NCI-H1092 (cell line): ENCODE measurements at regions not wholly inside any gene's neighbourhood (a gene's known extent, or its start where the extent isn't known, plus 50 kb on each side); places are given as distances from the start of the nearest gene placed in this dataset.

Source experiments
- DNase-seq: peaks from one replicate; lab custom pipeline; 2025; lab: John Stamatoyannopoulos, UW

DNA sequence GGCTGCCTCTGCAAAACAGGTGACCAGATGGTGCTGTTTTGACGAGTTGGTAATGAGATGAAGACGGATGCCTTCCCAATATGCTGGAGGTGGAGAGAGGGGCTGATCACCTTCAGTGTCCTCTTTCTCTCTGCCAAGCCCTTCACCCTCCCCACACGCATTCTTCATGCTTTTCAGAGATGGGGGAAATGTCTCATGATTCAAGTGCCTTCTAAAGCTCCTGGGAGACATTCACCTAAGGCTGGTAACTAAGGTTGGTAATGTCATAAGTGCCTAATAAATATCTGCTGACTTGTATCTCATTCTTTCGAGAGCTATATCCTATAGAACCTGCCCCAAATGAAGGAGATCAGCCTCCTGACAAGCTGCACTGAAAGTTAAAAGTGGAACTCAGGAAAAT lies 86.2 kb upstream of the MBNL2 start:
- DNase-seq = no peak

DNA sequence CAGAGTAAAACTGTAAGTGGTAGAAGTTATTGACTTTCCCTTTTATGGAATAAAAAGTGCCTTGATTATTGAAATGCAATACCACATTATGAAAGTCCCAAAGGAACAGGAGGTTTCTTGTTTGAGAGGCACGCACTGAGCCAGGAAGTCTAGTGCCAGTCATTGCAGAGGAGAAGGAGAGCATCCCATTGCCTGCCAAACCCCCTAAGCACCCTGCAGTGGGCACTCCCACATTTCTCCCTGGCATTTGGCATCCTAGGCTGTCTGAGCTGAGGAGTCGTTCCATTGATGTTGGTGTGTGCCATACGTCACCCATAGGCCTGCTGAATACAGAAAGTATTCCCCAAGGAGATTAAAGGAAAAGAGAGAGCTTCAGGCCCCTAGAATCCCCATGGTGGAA lies 85.7 kb upstream of the MBNL2 start:
- no peak for DNase-seq

DNA sequence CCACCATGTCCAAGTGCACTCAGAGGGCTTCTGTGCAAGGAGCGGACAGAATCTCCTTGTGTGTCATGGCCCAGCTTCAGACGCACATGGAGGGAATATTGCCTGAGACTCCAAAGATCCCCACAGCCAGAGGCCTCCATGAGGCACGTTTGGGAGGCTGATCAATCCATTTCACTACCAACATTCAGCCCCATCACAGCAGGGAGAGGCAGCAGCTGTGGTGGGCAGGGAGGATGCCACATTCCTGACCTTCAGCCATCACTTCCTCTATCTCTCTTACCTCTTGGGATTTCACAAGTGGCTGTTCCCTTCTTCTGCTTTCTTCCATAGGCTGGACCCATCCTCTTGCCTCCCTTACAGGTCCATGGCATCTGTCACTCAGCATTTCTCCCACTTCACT lies 82.4 kb upstream of the MBNL2 start:
- no peak for DNase-seq

DNA sequence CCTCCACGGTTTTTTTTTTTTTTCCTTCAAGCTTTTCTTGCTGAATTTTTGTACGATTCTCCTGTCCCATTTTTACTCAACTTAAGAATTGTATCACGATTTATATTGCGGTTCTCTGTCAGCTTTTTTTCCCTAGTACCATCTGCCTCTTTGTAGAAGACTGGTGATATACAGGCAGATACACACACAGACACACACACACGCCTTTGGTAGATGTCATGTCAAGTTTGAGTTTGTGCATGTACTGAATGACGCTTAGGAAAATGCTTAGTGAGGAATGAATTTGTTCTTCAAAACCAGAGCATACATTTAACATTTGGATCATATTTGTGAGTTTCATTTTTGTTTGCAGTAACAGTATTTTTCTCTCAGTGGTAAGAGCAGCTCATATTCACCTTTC lies 82.0 kb upstream of the MBNL2 start:
- DNase-seq = no peak

DNA sequence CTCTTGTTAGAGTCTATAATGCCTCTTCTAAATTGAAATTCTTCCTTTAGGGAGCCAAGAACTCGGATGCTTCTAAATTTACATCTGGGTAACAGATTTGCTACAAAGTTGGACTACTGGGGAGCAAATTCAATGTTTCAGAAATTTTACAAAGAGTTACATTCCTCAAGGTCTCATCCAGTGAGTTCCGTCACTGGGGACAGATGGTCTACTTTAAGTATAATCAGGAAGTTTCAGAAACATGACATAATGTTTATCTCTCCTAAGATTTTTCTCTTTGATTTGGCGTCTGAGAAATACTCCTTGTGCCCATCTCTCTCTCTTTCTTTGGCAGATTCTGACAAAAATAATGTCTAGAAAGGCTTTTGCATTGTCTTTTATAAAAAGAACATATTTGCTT lies 81.5 kb upstream of the MBNL2 start:
- DNase-seq = no peak

DNA sequence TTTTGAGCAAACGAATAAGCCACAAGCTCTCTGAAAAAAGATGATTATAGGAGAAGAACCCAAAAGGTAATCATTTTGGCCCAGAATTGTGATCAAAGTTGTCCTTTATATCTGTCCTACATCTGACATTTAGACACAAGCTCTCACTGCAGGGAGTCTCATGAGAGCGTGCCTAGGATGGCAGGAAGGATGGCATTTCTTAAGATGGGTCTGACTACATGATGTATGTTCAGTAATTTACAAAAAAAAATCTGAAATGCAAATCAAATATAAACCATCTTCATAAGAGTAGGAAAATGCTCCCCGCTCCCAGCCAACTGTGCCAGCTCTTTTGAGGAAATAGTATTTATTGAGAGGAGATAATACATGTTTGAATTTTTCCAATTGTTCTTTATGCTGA lies 81.0 kb upstream of the MBNL2 start:
- DNase-seq = no peak

DNA sequence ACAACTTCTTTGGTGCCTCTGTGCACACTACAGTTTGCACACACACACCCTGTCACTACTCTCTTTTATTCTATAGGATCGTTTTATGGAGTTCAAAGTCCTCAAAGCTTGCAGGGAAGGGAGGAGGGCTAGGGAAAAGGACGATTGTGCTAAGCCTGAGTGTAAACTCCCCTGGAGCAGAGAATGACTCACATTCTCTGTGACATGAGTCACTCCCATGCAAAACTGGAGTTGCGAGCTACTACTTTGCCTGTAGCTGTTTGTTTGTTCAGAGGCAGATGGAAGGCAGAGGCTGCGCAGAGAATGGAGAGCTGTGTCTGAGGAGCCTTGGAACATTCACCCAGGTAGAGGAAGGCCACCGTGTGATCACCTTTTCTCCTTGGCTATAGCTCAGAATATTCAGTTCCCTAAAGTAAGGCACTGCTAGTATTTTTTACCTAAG lies 80.5 kb upstream of the MBNL2 start:
- DNase-seq = no peak

DNA sequence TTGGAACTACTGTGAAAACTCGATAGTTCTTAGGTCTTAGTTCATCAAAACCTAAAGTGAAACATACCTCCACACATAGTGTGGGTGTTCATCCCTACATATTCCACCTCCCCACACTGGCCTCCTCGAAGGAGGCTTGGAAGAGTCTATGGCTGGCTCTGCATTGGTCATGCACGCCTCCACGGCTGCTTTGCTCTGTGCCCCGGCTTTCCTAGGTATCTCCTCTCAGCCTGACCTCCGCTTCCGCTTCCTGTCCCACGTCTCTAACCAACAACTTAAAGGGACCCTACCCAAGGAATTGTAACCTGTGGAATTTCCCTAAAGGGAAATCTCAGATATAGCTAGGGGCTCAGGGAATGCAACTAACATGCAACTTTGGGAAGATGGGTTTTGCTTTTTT lies 79.7 kb upstream of the MBNL2 start:
- no peak for DNase-seq

DNA sequence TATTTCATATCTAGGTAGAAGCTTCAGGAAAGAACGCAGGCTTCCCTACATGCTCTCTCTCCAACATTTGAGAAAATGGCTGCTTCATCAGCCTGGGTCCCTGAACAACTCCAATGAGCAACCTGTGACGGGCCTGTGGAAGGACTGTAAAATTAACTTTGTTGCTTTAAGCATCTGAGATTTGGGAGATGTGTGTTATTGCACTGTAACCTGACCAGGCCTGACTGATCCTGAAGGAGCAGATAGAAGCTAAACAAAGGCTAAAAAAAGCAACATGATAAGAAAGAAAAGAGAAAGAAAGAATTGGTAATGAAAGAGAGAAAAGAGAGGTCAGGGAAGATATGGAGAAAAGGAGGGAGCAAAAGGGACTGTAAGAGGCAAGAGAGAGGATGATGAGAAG lies 77.1 kb upstream of the MBNL2 start:
- no peak for DNase-seq

DNA sequence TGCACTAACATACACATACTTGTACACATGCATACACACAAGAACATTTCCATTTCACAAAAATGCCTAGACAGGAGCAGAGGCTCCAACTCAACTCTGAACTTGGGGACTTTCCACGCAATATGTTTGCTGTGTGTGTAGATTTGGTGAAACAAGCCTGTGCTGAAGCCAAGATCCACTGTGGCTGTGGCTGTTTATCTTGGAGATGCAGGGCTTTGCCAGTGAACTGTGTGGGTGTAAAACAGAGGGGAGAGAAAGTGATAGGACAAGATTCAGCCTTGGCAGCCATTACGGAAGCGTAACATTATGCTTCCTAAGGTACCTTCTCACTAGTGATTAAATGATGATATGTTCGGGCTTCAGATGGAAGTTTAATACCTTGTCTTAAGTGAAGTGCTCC lies 73.2 kb upstream of the MBNL2 start:
- DNase-seq = no peak

DNA sequence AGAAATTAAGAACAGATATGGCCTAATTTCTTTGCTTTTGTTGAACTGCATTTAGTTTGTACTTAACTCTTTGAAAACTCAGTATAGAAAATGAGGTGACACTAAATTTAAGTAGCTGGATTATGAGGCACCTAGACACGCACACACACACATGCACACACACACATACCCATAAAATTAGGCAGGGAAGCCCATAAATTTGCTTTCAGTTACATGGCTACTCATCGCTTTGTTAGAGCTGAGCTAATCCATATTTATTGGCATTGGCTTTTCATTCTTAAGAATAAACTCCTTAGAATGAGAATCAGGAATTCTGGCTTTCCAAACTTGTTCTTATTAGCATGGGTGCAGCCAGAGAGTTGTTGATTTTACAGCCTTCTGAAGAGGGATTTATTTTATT lies 61.7 kb upstream of the MBNL2 start:
- no peak for DNase-seq

DNA sequence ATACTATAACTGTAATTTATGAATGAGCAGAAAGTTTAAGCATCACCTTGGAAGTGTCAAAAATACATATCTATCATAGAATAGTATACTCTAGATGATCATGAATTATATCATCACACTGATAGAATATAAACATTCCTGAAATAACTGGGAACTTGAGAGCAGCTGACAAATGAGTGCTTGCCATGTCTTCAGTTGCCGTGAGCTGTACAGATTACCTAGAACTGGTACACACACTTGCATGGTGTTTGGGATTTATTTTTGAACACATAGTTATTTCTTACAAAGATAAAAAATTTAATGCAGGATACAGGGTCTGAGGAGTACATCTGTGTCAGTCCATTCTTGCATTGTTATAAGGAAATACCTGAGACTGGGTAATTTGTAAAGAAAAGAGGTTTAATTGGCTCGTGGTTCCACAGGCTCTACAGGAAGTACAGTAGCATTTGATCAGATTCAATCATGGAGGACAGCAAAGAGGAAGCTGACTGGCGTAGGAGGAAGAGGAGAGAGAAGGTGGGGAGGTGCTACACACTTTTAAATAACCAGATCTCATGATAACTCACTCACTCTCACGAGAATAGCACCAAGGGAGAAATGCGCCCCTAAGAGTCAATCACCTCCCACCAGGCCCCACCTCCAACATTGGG lies 60.4 kb upstream of the MBNL2 start:
- no peak for DNase-seq

DNA sequence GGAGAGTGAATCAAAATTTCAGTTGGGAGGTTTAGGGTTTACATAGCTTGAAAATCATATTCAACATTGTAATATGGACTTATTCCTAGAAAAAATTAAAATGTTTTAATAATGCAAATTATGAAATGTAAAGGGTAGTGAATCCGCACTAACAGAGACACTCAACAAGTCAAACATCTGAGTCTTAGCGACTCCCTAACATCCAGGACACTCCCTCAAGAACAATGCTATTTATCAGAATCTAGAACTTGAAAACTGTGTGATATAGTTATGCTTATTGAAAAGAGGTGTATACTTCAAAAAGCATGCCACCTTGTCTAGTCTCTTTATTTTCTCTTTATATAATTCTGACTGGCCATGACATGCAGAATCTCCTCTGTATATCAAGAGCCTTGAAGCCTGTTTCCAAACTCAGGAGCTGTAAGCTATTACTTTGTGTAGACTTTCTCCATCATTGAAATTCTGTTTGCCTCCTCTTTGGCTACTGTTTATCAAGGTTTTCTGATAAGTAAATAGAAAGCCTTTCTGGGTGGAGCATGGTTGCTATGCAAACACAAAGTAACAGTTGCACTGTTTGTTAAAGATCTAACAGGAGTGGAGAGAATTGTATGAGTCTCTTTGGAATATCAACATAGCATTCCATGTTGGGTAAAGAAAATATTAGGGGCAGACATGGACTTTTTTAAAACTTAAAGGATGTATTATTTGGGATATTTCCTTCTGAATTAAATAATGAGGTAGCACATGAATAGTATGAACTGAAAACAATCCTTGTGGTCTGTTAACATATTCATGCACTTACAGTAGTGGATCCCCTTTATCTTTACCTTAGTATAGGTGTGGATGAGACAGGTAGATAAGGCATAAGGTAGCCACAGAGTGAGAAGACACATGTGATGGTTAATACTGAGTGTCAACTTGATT lies 56.4 kb upstream of the MBNL2 start:
- no peak for DNase-seq

DNA sequence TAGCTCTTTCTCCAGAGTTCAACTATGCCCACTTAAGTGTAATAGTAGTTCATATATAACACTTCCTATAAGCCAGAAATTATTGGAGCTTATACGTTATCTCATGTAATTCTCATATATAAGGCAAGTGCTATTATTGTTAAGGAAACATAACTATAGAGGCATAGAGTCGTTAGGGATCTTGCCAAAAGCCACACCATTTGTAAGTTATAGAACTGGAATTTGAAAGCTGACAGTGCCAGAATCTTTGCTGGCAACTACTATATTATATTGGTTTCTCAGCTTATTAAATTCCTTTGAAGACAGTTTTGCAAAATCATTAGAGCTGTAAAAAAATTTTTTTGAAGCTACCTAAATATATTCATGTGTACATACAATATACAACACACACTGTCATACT lies 51.0 kb upstream of the MBNL2 start:
- no peak for DNase-seq
